PC-9 (cell line): ENCODE measurements at regions not wholly inside any gene's neighbourhood (a gene's known extent, or its start where the extent isn't known, plus 50 kb on each side); places are given as distances from the start of the nearest gene placed in this dataset.

ENCODE experiments used
- CTCF ChIP-seq: fragments of 200-600 bp; sonication (generic); conservative IDR thresholded peaks from 2 replicates; pipeline ENCODE4 v1.6.1; 2017; ENCODE audit warnings: mixed run types, antibody characterized with exemption, mild to moderate bottlenecking, moderate library complexity
- EZH2 ChIP-seq: fragments of 200-600 bp; sonication (generic); IDR thresholded peaks from 2 replicates; pipeline ENCODE4 v1.8.0; 2017; ENCODE audit warnings: antibody characterized with exemption, low read depth

DNA sequence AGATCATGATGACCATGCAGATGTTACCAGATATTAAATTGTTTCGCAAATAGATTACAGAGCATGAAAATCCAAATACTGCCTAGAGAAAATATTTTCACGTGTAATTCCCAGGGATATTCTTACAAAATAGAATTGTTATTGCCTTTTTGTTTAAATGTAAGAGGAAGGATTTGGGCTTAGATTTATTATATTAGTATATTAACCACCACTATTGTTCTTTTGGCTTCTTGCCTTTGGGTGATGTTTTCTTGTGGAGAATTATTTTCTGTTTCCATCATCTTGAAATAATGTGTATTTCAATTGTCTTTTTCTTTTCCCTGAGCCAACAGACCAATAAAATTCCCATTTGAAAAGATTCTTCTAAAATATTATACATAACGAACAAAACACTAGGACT lies 109.7 kb upstream of the NUDT7 start:
- no peak for TF ChIP-seq CTCF
- TF ChIP-seq EZH2: no peak
